IMR-90 (cell line): ENCODE measurements at regions not wholly inside any gene's neighbourhood (a gene's known extent, or its start where the extent isn't known, plus 50 kb on each side); places are given as distances from the start of the nearest gene placed in this dataset.

Experiments
- ATAC-seq: fragments of 200-7000 bp; cut with Tn5 transposase; 2 replicates; pipeline ENCODE4 v1.9.1; 2020; ENCODE audit warnings: low read depth, mild to moderate bottlenecking, moderate library complexity
- BruUV-seq: library from RNA; stranded (reverse); fragments of 400-500 nt; replicated peaks from 2 replicates; lab custom pipeline; 2021; lab: Mats Ljungman, UMichigan
- CTCF ChIA-PET: fragments of 300-600 bp; formaldehyde crosslinking; extraction: SDS; loops from one replicate; lab custom pipeline; 2021; ENCODE audit warnings: antibody characterized with exemption; lab: Yijun Ruan, JAX
- POLR2A ChIA-PET: fragments of 300-600 bp; sonication (Branson Sonifier 250); formaldehyde crosslinking; loops from one replicate; lab custom pipeline; 2022; ENCODE audit warnings: antibody characterized with exemption; ENCODE audit not compliant: unreplicated experiment; lab: Charles Lee
- DNase-seq: peaks from one replicate; pipeline ENCODE4 v3.0.0; 2013
- H2AFZ ChIP-seq: replicated peaks from 2 replicates; pipeline ENCODE3; 2013; ENCODE audit warnings: low read length, mild to moderate bottlenecking; ENCODE audit not compliant: poor library complexity
- H2AK5ac ChIP-seq: 2 replicates; pipeline ENCODE4 v1.6.1; 2013; ENCODE audit warnings: low read depth, low read length, inconsistent platforms
- H2AK9ac ChIP-seq: replicated peaks from 2 replicates; pipeline ENCODE3; 2013; ENCODE audit warnings: mild to moderate bottlenecking, low read depth, low read length, moderate library complexity; ENCODE audit not compliant: poor library complexity
- H2BK120ac ChIP-seq: 2 replicates; pipeline ENCODE4 v1.6.1; 2013; ENCODE audit warnings: low read depth, low read length, inconsistent platforms
- H2BK15ac ChIP-seq: 3 replicates; pipeline ENCODE4 v1.6.1; 2013; ENCODE audit warnings: low read depth, low read length, inconsistent platforms
- H2BK20ac ChIP-seq: 2 replicates; pipeline ENCODE4 v1.6.1; 2013; ENCODE audit warnings: low read depth, mild to moderate bottlenecking, inconsistent platforms, low read length, moderate library complexity
- H2BK5ac ChIP-seq: 2 replicates; pipeline ENCODE4 v1.6.1; 2013; ENCODE audit warnings: mild to moderate bottlenecking, low read depth, low read length, inconsistent platforms; ENCODE audit not compliant: poor library complexity, severe bottlenecking
- H3K14ac ChIP-seq: replicated peaks from 2 replicates; pipeline ENCODE4 v1.6.1; 2013; ENCODE audit warnings: low read depth, low read length, inconsistent platforms
- H3K18ac ChIP-seq: 2 replicates; pipeline ENCODE4 v1.6.1; 2013; ENCODE audit warnings: low read depth, low read length, control low read depth
- H3K23ac ChIP-seq: 2 replicates; pipeline ENCODE4 v1.6.1; 2013; ENCODE audit warnings: low read depth, low read length, inconsistent platforms
- H3K27ac ChIP-seq: 2 replicates; pipeline ENCODE4 v1.5.1; 2013; ENCODE audit warnings: mild to moderate bottlenecking, control low read depth, low read length; ENCODE audit not compliant: insufficient read depth
- H3K27me3 ChIP-seq: 2 replicates; pipeline ENCODE4 v1.6.1; 2013; ENCODE audit warnings: low read length; ENCODE audit not compliant: control insufficient read depth, insufficient read depth
- H3K36me3 ChIP-seq: 2 replicates; pipeline ENCODE4 v1.6.1; 2013; ENCODE audit warnings: low read length, mixed read lengths; ENCODE audit not compliant: control insufficient read depth, insufficient read depth
- H3K4ac ChIP-seq: 2 replicates; pipeline ENCODE4 v1.6.1; 2013; ENCODE audit warnings: low read depth, low read length, inconsistent platforms
- H3K4me1 ChIP-seq: 2 replicates; pipeline ENCODE4 v1.6.1; 2013; ENCODE audit warnings: low read length, mixed read lengths; ENCODE audit not compliant: control insufficient read depth, insufficient read depth
- H3K4me2 ChIP-seq: 2 replicates; pipeline ENCODE4 v1.6.1; 2013; ENCODE audit warnings: low read depth, mild to moderate bottlenecking, control low read depth, low read length, moderate library complexity
- H3K4me3 ChIP-seq: 2 replicates; pipeline ENCODE4 v1.5.1; 2013; ENCODE audit warnings: low read depth, mild to moderate bottlenecking, control low read depth, low read length, moderate library complexity; ENCODE audit not compliant: insufficient read depth
- H3K56ac ChIP-seq: 2 replicates; pipeline ENCODE4 v1.6.1; 2013; ENCODE audit warnings: low read length, inconsistent platforms; ENCODE audit not compliant: insufficient read depth; ENCODE audit errors: extremely low read depth
- H3K79me1 ChIP-seq, 2 experiments: 2 replicates each; pipeline ENCODE4 v1.6.1; 2013; ENCODE audit warnings: low read length in 2 of 2, inconsistent platforms in 1 of 2, low read depth in 1 of 2
- H3K9ac ChIP-seq: 2 replicates; pipeline ENCODE4 v1.6.1; 2013; ENCODE audit warnings: low read depth, low read length, control low read depth
- H3K9me1 ChIP-seq: 2 replicates; pipeline ENCODE4 v1.6.1; 2013; ENCODE audit warnings: low read length, inconsistent platforms; ENCODE audit not compliant: insufficient read depth
- H3K9me3 ChIP-seq: 2 replicates; pipeline ENCODE4 v1.6.1; 2013; ENCODE audit warnings: low read length; ENCODE audit not compliant: control insufficient read depth, insufficient read depth
- H4K20me1 ChIP-seq: 2 replicates; pipeline ENCODE4 v1.6.1; 2013; ENCODE audit warnings: low read length, inconsistent platforms; ENCODE audit not compliant: insufficient read depth
- H4K5ac ChIP-seq: 2 replicates; pipeline ENCODE4 v1.6.1; 2013; ENCODE audit warnings: mild to moderate bottlenecking, low read depth, low read length, control low read depth
- H4K8ac ChIP-seq, 2 experiments: 2 replicates each; pipeline ENCODE4 v1.6.1; 2013; ENCODE audit warnings: low read depth in 2 of 2, low read length in 2 of 2, control low read depth in 1 of 2, inconsistent platforms in 1 of 2
- H4K91ac ChIP-seq: 2 replicates; pipeline ENCODE4 v1.6.1; 2013; ENCODE audit warnings: low read depth, low read length, inconsistent platforms; ENCODE audit not compliant: insufficient read depth
- CEBPB ChIP-seq: IDR thresholded peaks from 2 replicates; pipeline ENCODE4 v1.6.1; 2012; ENCODE audit warnings: low read depth, low read length, improper control_type of control experiment
- MAFK ChIP-seq: IDR thresholded peaks from 2 replicates; pipeline ENCODE4 v1.6.1; 2012; ENCODE audit warnings: low read depth, low read length, improper control_type of control experiment
- SMC3 ChIP-seq: fragments of 150-350 bp; IDR thresholded peaks from 2 replicates; pipeline ENCODE4 v1.6.1; 2016; ENCODE audit warnings: low read depth, mild to moderate bottlenecking, antibody characterized with exemption, low read length, moderate library complexity
- WGBS, 2 experiments: methylation state at CpG; one replicate each; pipeline versions ENCODE4 v1.1.5 to v1.1.7; 2013; ENCODE audit warnings: missing lambda C conversion rate in 2 of 2; ENCODE audit not compliant: insufficient read length in 1 of 2; ENCODE audit errors: extremely low coverage in 2 of 2; 5-methylcytosine and 5-hydroxymethylcytosine counted together
- dilution Hi-C: fragments of 300-500 bp; cut with HindIII; formaldehyde crosslinking; loops from one replicate; pipeline ENCODE4 v1.14.3; 2018; ENCODE audit warnings: low sequenced_read_pairs; ENCODE audit not compliant: unreplicated experiment
- in situ Hi-C: fragments of 300-500 bp; cut with MboI; formaldehyde crosslinking; loops from 3 replicates; pipeline ENCODE4 v1.14.3; 2019; ENCODE audit warnings: low sequenced_read_pairs, inconsistent platforms, mixed read lengths
- intact Hi-C: fragments of 100-400 bp; cut with micrococcal nuclease; formaldehyde crosslinking; loops from 2 replicates; pipeline ENCODE4 v1.10.0; 2022

GRCh38 chr6:105568142-105568541 is 165.3 kb upstream of the PREP start:
- Histone ChIP-seq H3K27ac (no peak overlapping the region), H3K4me2 (no peak overlapping the region), H3K9me1 (no peaks in the 10 kb centered on the region), H2BK120ac (no peak overlapping the region), H3K4ac (no peak overlapping the region), H2AK5ac (no peak overlapping the region), H2BK5ac (no peak overlapping the region), H3K14ac (no peak overlapping the region), H3K56ac (no peak overlapping the region), H3K27me3 (no peaks in the 10 kb centered on the region), H3K18ac (no peak overlapping the region), H4K20me1 (no peaks in the 10 kb centered on the region), H2AK9ac (no peak overlapping the region), H3K9ac (no peak overlapping the region), H3K4me1 (no peaks in the 10 kb centered on the region; the same call in 1 of the 2 replicates), H3K36me3 (no peaks in the 10 kb centered on the region), H2BK20ac (no peak overlapping the region), H4K8ac (no peak overlapping the region), H3K79me1 (no peaks in the 10 kb centered on the region), H4K91ac (no peak overlapping the region), H2AFZ (no peak overlapping the region), H3K9me3 (no peaks in the 10 kb centered on the region), H3K23ac (no peak overlapping the region), H2BK15ac (no peak overlapping the region), H3K4me3 (no peak overlapping the region), H4K5ac (no peak overlapping the region)
- ChIA-PET POLR2A (no interaction called here), CTCF (no interaction called here)
- DNase-seq (no peak), ATAC-seq (no peak)
- TF ChIP-seq CEBPB (no peak), MAFK (no peak), SMC3 (no peak)
- dilution Hi-C loops (no loop called here), in situ Hi-C loops (no loop called here), intact Hi-C loops (no loop called here)
- no CpG with 5 or more reads among the region's 2 CpGs for WGBS, 2 experiments
- no TSS peak for BruUV-seq
